ENCODE measurements at regions not wholly inside any gene's neighbourhood (a gene's known extent, or its start where the extent isn't known, plus 50 kb on each side); places are given as distances from the start of the nearest gene placed in this dataset.

- TF ChIP-seq STAT1 (conservative IDR thresholded peaks at IDR 0.05): no peak
- TF ChIP-seq E4F1 (IDR thresholded peaks at IDR 0.05; ENCODE audit: borderline replicate concordance, partially characterized antibody): no peak
- TF ChIP-seq CTCF (IDR thresholded peaks at IDR 0.05 in 2 of 3, conservative IDR thresholded peaks at IDR 0.05 in 1 of 3; ENCODE audit: control insufficient read depth in 2 of 3, extremely low read depth in 1 of 3, insufficient read depth in 1 of 3, low read depth in 3 of 3, low read length in 3 of 3): no peak; a peak in 1 of 6 replicates
- no peak for TF ChIP-seq SIN3A (IDR thresholded peaks at IDR 0.05; ENCODE audit: low read depth, low read length)
- TF ChIP-seq LARP7 (IDR thresholded peaks at IDR 0.05): no peak
- TF ChIP-seq POLR2A (IDR thresholded peaks at IDR 0.05; ENCODE audit: low read depth, low read length): no peak
- no peak for TF ChIP-seq PML (IDR thresholded peaks at IDR 0.05; ENCODE audit: low read length)
- TF ChIP-seq MXI1 (IDR thresholded peaks at IDR 0.05; ENCODE audit: low read depth, low read length): no peak
- no peak for TF ChIP-seq YY1 (IDR thresholded peaks at IDR 0.05; ENCODE audit: low read depth, low read length)
- TF ChIP-seq EZH2 (IDR thresholded peaks at IDR 0.05; ENCODE audit: borderline replicate concordance, control insufficient read depth, low read depth, low read length): no peak
- TF ChIP-seq FOXK2 (IDR thresholded peaks at IDR 0.05): no peak
These were observed 134.5 kb upstream of the PKN2 start for GRCh38 chr1:88549536-88549935.

All from GM12878 (cell line).